ENCODE measurements at regions not wholly inside any gene's neighbourhood (a gene's known extent, or its start where the extent isn't known, plus 50 kb on each side); places are given as distances from the start of the nearest gene placed in this dataset.

DNA sequence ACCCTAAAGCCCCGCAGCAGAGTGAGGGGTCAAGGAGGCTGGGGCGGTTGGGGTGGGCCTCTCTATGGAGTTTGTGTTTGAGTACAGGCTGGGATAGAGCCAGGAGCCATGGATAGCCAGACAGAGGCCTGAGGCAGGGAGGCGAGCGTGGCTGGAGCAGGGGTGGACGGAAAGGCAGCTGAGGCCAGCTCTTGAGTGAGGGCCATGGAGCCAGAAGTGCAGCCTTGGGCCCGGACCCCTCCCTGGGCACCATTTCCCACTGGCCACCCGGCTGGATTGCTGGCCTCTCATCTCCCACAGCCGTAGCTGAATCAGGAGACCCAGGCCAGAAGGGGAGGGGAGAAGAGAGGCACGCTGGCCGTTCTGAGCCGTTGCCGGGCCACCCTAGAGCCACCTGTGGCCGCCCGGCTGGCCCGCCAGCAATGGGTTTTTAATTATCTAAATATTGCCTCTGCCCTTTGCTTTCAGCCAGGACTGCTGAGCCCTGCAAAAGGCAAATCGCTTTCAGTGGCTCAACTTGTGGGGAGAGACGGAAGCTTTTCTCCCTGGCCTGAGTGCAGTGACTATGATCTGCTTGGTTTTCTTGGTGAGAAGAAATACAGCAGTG is 75.2 kb upstream of the GSE1 start:
- DNase-seq (ENCODE audit: low read depth), result no peak
- in situ Hi-C loops (cut with HindIII; ENCODE audit: low pct_unique_long_range_greater_than_20kb, low sequenced_read_pairs), result no loop called here

GRCh38 chr16:85539084-85539483 is 74.0 kb upstream of the GSE1 start:
- in situ Hi-C loops (cut with HindIII; ENCODE audit: low pct_unique_long_range_greater_than_20kb, low sequenced_read_pairs), result no loop called here

DNA sequence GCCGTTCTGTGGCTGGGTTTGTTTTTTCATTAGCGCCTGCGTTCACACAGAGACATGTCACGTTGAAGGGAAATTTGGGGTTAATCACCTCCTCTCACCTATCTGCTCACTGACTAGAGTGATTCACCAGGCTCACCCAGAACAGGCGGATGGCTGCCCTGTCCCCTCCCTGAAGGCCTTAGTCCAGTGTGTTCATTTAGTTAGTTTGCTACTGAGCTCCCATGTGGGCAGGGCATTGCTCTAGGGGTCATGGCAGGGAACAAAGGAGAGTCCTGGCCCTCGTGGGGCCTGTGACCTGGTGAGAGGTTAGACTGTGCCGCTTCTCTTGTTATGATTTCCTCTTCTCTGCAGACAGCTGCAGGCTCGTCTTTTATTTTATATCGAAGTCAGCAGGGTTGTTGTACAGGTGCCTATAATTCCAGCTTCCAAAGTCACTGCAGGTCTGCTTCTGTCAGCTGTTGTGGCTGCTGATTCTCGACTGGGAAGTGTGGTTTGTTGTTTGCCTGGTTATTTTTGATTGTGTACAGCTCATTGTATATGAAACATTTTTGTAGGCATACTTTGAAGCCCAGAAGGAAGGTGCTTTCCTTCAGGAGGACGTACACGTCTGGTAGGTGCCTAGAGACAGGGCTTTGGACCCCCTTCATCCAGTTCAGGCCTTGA is 73.4 kb upstream of the GSE1 start:
- in situ Hi-C loops (cut with HindIII; ENCODE audit: low pct_unique_long_range_greater_than_20kb, low sequenced_read_pairs), result no loop called here
- DNase-seq (ENCODE audit: low read depth), result no peak

More at GRCh38 chr16:85539084-85539483, 74.0 kb upstream of the GSE1 start:
- DNase-seq (ENCODE audit: low read depth), result no peak

- in situ Hi-C loops (cut with HindIII; ENCODE audit: low pct_unique_long_range_greater_than_20kb, low sequenced_read_pairs), result no loop called here
- DNase-seq (ENCODE audit: low read depth), result no peak
These were observed 71.9 kb upstream of the GSE1 start for GRCh38 chr16:85541181-85541580.

DNA sequence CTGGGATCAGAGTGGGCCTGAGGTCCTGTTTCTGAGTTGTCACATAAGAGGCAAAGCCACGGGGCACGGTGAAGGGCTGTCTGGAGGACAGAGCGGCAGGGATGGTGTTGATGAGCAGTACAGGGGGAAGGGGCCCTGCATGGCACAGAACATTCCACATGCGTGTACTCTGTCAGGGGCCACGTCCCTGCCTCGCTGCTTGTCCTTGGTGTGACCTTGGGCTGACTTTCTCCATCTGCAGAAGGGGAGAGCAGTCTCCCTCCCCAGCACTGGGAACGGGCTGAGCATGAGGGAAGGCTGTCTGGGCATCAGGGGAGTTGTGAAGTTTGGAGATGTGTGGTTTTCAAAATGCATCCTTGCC is 71.5 kb upstream of the GSE1 start:
- in situ Hi-C loops (cut with HindIII; ENCODE audit: low pct_unique_long_range_greater_than_20kb, low sequenced_read_pairs), result no loop called here
- DNase-seq (ENCODE audit: low read depth), result no peak

GRCh38 chr16:85541980-85542900 is 70.9 kb upstream of the GSE1 start:
- no peak for DNase-seq (ENCODE audit: low read depth)
- in situ Hi-C loops (cut with HindIII; ENCODE audit: low pct_unique_long_range_greater_than_20kb, low sequenced_read_pairs), result no loop called here

DNA sequence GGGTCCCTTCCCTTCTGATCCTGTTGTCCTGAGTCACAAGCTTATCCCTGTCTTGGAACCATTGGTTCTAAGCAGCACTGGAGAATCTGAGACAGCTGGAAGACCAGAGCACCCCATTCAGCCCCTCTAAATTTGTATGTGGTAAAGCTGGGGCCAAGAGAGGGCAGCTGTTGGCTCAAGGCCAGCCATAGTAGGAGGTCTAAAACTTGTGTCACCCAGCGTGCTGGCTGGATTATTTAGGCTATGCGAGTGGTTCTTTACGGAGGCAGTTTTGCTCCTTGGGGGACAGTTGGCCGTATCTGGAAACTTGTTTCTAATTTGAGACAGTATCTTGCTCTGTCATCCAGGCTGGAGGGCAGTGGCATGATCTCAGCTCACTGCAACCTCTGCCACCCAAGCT is 69.6 kb upstream of the GSE1 start:
- DNase-seq (ENCODE audit: low read depth), result no peak
- in situ Hi-C loops (cut with HindIII; ENCODE audit: low pct_unique_long_range_greater_than_20kb, low sequenced_read_pairs), result no loop called here

DNA sequence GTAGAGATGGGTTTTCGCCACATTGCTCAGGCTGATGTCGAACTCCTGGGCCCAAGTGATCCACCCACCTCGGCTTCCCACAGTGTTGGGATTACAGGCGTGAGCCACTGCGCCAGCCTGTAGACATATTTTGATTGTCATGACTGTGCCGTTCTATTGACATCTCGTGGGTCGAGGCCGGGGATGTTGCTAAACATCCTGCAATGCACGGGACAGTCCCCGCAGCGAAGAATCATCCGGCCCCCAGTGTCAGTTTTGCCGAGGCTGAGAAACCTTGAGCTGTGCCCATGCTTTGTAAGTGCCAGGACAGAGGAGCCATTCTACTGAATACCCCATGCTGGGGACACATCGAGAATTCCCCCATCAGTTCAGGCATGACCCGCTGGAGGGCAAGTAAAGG is 69.1 kb upstream of the GSE1 start:
- in situ Hi-C loops (cut with HindIII; ENCODE audit: low pct_unique_long_range_greater_than_20kb, low sequenced_read_pairs), result no loop called here
- no peak for DNase-seq (ENCODE audit: low read depth)

DNA sequence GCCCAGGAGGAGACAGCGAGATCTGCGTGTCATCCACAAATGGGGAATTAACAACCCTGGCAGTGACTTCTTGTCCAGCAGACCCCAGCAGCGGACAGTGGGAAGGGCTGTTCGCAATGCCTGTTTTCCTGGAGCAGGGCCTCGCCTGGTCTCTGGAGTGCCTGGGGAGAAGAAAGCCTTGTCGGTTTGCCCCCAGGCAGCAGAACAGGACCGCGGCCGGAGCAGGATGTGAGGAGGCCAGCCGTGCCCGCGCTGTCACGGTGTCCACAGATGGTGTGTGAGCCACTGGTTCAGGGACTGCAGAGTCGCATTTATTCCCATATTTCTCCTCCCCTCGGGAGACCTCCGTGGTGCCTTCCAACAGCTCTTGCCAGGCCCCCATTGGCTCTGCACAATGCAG is 68.5 kb upstream of the GSE1 start:
- no peak for DNase-seq (ENCODE audit: low read depth)
- in situ Hi-C loops (cut with HindIII; ENCODE audit: low pct_unique_long_range_greater_than_20kb, low sequenced_read_pairs), result no loop called here

GRCh38 chr16:85545227-85545818 is 67.8 kb upstream of the GSE1 start:
- in situ Hi-C loops (cut with HindIII; ENCODE audit: low pct_unique_long_range_greater_than_20kb, low sequenced_read_pairs), result no loop called here
- DNase-seq (ENCODE audit: low read depth), result no peak

GRCh38 chr16:85546585-85547447 is 66.3 kb upstream of the GSE1 start:
- DNase-seq (ENCODE audit: low read depth), result no peak
- in situ Hi-C loops (cut with HindIII; ENCODE audit: low pct_unique_long_range_greater_than_20kb, low sequenced_read_pairs), result no loop called here

DNA sequence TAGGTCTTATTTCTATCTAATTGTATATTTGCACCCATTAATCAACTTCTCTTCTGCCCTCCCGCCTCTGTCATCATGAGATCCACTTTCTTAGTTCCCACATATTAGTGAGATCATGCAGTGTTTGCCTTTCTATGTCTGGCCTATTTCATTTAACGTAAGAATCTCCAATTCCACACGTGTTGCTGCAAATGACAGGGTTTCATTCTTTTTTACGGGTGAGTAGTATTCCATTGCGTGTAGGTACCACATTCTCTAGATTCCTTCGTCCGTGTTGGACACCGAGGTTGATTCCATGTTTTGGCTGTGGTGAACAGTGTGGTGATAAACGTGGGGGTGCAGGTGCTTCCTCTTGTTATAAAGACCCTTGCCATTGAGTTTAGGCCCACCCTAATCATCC is 64.7 kb upstream of the GSE1 start:
- no peak for DNase-seq (ENCODE audit: low read depth)
- in situ Hi-C loops (cut with HindIII; ENCODE audit: low pct_unique_long_range_greater_than_20kb, low sequenced_read_pairs), result no loop called here

GRCh38 chr16:85549766-85550421 is 63.2 kb upstream of the GSE1 start:
- in situ Hi-C loops (cut with HindIII; ENCODE audit: low pct_unique_long_range_greater_than_20kb, low sequenced_read_pairs), result no loop called here

DNA sequence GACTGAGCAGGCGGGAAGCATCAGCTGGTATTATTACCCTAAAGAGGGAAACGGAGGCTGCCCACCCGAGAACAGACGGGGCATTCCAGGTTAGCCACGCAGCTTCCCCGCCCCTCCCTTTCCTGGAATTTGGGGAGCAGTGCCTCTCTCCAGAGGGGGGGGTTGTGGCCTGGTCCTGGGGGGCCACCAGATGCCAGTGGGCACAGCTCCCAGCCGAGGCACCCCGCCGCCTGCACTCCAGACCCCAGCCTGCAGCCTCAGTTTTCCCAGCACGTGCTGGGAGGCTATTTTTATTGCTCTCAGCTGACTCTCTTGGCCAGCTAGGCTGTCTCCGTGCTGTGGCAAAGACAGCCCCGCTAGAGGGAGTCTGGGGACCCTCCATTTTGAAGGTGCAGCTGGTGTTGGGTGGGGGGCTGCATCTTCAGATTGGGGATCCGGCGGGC is 62.7 kb upstream of the GSE1 start:
- in situ Hi-C loops (cut with HindIII; ENCODE audit: low pct_unique_long_range_greater_than_20kb, low sequenced_read_pairs), result no loop called here
- DNase-seq (ENCODE audit: low read depth), result no peak

More at GRCh38 chr16:85549766-85550421, 63.2 kb upstream of the GSE1 start:
- DNase-seq (ENCODE audit: low read depth), result no peak

GRCh38 chr16:85550953-85551924 is 61.9 kb upstream of the GSE1 start:
- in situ Hi-C loops (cut with HindIII; ENCODE audit: low pct_unique_long_range_greater_than_20kb, low sequenced_read_pairs), result no loop called here
- no peak for DNase-seq (ENCODE audit: low read depth)

DNA sequence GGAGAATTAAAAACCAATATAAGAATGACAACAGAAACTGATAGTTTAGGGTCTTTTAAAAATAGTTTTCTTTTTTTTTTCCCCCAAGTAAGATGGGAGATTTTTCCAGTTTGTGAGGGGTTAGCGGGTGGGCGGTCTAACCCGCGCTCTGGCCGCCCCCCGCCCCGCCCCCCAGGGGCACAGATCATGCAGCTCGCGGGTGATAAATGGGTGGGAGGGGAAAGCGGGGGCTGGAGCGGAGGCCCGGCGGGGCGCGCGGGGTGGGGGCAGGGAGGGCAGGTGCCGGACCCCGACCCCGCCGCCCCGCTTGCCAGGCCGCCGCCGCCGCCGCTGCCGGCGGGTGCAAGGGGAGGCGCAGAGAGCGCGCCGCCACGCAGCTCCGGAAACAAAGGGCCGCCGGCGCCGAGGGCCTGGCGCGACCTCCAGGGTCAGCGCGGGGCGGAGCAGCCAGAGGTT is 60.1 kb upstream of the GSE1 start:
- no peak for DNase-seq (ENCODE audit: low read depth)
- in situ Hi-C loops (cut with HindIII; ENCODE audit: low pct_unique_long_range_greater_than_20kb, low sequenced_read_pairs), result no loop called here

Measured in Caki2 (cell line).